SK-N-SH treated with all-trans-retinoic acid at 6 μM for 48 hours (cell line): ENCODE measurements at regions not wholly inside any gene's neighbourhood (a gene's known extent, or its start where the extent isn't known, plus 50 kb on each side); places are given as distances from the start of the nearest gene placed in this dataset.

Experiments used
- ATAC-seq: fragments of 200-7000 bp; cut with Tn5 transposase; 3 replicates; pipeline ENCODE4 v1.9.1; 2020; ENCODE audit warnings: mild to moderate bottlenecking, moderate library complexity
- ARNTL ChIP-seq: fragments of 450-650 bp; formaldehyde crosslinking; IDR thresholded peaks from 2 replicates; pipeline ENCODE4 v1.5.0; 2020; ENCODE audit warnings: low read depth, mild to moderate bottlenecking, moderate library complexity, borderline replicate concordance
- BACH2 ChIP-seq: fragments of 250-450 bp; sonication (Bioruptor Pico); IDR thresholded peaks from 2 replicates; pipeline ENCODE4 v1.9.0; 2021; ENCODE audit warnings: mild to moderate bottlenecking, borderline replicate concordance
- CREB5 ChIP-seq: fragments of 250-450 bp; sonication (Bioruptor Pico); IDR thresholded peaks from 2 replicates; pipeline ENCODE4 v1.5.1; 2020; ENCODE audit warnings: low read depth, mild to moderate bottlenecking, moderate library complexity
- CSRNP3 ChIP-seq: fragments of 250-450 bp; sonication (Bioruptor Pico); IDR thresholded peaks from 2 replicates; pipeline ENCODE4 v1.5.1; 2021; ENCODE audit warnings: mild to moderate bottlenecking, moderate library complexity
- ESRRG ChIP-seq: fragments of 250-450 bp; sonication (Bioruptor Pico); IDR thresholded peaks from 2 replicates; pipeline ENCODE4 v1.6.1; 2021; ENCODE audit warnings: mild to moderate bottlenecking
- GLIS3 ChIP-seq: fragments of 250-450 bp; sonication (Bioruptor Pico); IDR thresholded peaks from 2 replicates; pipeline ENCODE4 v1.5.0; 2020; ENCODE audit warnings: mild to moderate bottlenecking, moderate library complexity
- ISL1 ChIP-seq: fragments of 250-450 bp; sonication (Bioruptor Pico); IDR thresholded peaks from 2 replicates; pipeline ENCODE4 v2.1.2; 2022; ENCODE audit warnings: mild to moderate bottlenecking, moderate library complexity
- OSR1 ChIP-seq: fragments of 250-450 bp; sonication (Bioruptor Pico); IDR thresholded peaks from 2 replicates; pipeline ENCODE4 v1.8.0; 2022; ENCODE audit warnings: moderate library complexity, mild to moderate bottlenecking, inconsistent platforms
- PATZ1 ChIP-seq: fragments of 250-450 bp; sonication (Bioruptor Pico); IDR thresholded peaks from 2 replicates; pipeline ENCODE4 v1.8.0; 2020; ENCODE audit warnings: mild to moderate bottlenecking, moderate library complexity, borderline replicate concordance
- POU6F1 ChIP-seq: fragments of 250-450 bp; sonication (Bioruptor Pico); IDR thresholded peaks from 2 replicates; pipeline ENCODE4 v1.8.0; 2021; ENCODE audit warnings: low read depth, mild to moderate bottlenecking, moderate library complexity, borderline replicate concordance
- PPARA ChIP-seq: fragments of 250-450 bp; sonication (Bioruptor Pico); IDR thresholded peaks from 2 replicates; pipeline ENCODE4 v1.5.0; 2020; ENCODE audit warnings: mild to moderate bottlenecking, borderline replicate concordance
- RARB ChIP-seq: fragments of 250-450 bp; sonication (Bioruptor Pico); IDR thresholded peaks from 2 replicates; pipeline ENCODE4 v1.8.0; 2021; ENCODE audit warnings: mild to moderate bottlenecking, moderate library complexity
- SNAI2 ChIP-seq: fragments of 250-450 bp; sonication (Bioruptor Pico); IDR thresholded peaks from 2 replicates; pipeline ENCODE4 v1.5.0; 2020; ENCODE audit warnings: mild to moderate bottlenecking, moderate library complexity
- TCF4 ChIP-seq: fragments of 250-450 bp; sonication (Bioruptor Pico); IDR thresholded peaks from 2 replicates; pipeline ENCODE4 v1.8.0; 2021; ENCODE audit warnings: mild to moderate bottlenecking, moderate library complexity, borderline replicate concordance
- TOX ChIP-seq: fragments of 250-450 bp; sonication (Bioruptor Pico); IDR thresholded peaks from 2 replicates; pipeline ENCODE4 v1.8.0; 2021; ENCODE audit warnings: mild to moderate bottlenecking, moderate library complexity, borderline replicate concordance
- ZFP3 ChIP-seq: fragments of 250-450 bp; sonication (Bioruptor Pico); IDR thresholded peaks from 2 replicates; pipeline ENCODE4 v1.5.0; 2020; ENCODE audit warnings: mild to moderate bottlenecking, moderate library complexity
- ZNF565 ChIP-seq: fragments of 450-650 bp; formaldehyde crosslinking; conservative IDR thresholded peaks from 2 replicates; pipeline ENCODE4 v1.5.0; 2020; ENCODE audit warnings: low read depth, mild to moderate bottlenecking, moderate library complexity
- ZNF70 ChIP-seq: fragments of 450-650 bp; formaldehyde crosslinking; IDR thresholded peaks from 2 replicates; pipeline ENCODE4 v1.5.0; 2020; ENCODE audit warnings: mild to moderate bottlenecking, moderate library complexity
- ZNF8 ChIP-seq: fragments of 450-650 bp; formaldehyde crosslinking; IDR thresholded peaks from 2 replicates; pipeline ENCODE4 v1.5.0; 2020; ENCODE audit warnings: mild to moderate bottlenecking, moderate library complexity

- TF ChIP-seq RARB (CRISPR knock-in tag) (no peak), ZNF8 (CRISPR knock-in tag) (no peak), ZNF565 (CRISPR knock-in tag) (no peak), TOX (CRISPR knock-in tag) (no peak), PATZ1 (no peak), BACH2 (CRISPR knock-in tag) (no peak), OSR1 (CRISPR knock-in tag) (no peak), SNAI2 (no peak), POU6F1 (CRISPR knock-in tag) (no peak), ISL1 (no peak), PPARA (CRISPR knock-in tag) (no peak), CSRNP3 (CRISPR knock-in tag) (no peak), CREB5 (no peak), ARNTL (CRISPR knock-in tag) (no peak)
- ATAC-seq = no peak
Measured at GRCh38 chr7:124681946-124682345, 83.6 kb downstream of the GPR37 start.

- no peak for TF ChIP-seq CSRNP3 (CRISPR knock-in tag)
- TF ChIP-seq ZNF70 (CRISPR knock-in tag) = no peak
- no peak for TF ChIP-seq POU6F1 (CRISPR knock-in tag)
- TF ChIP-seq OSR1 (CRISPR knock-in tag) = no peak
- no peak for TF ChIP-seq SNAI2
- no peak for TF ChIP-seq ZNF565 (CRISPR knock-in tag)
- ATAC-seq = no peak
Measured at GRCh38 chr7:124680304-124680703, 85.3 kb downstream of the GPR37 start.

GRCh38 chr7:124679586-124680225 is 85.9 kb downstream of the GPR37 start:
- TF ChIP-seq CSRNP3 (CRISPR knock-in tag) (no peak), TCF4 (CRISPR knock-in tag) (no peak), TOX (CRISPR knock-in tag) (no peak), ESRRG (no peak), ISL1 (no peak), GLIS3 (CRISPR knock-in tag) (no peak), BACH2 (CRISPR knock-in tag) (no peak), ZNF8 (CRISPR knock-in tag) (no peak), RARB (CRISPR knock-in tag) (no peak), ZFP3 (CRISPR knock-in tag) (no peak), ZNF70 (CRISPR knock-in tag) (no peak), PPARA (CRISPR knock-in tag) (no peak)
- ATAC-seq = no peak
